GM12864 (cell line): ENCODE measurements at regions not wholly inside any gene's neighbourhood (a gene's known extent, or its start where the extent isn't known, plus 50 kb on each side); places are given as distances from the start of the nearest gene placed in this dataset.

Experiments
- DNase-seq: peaks from one replicate; pipeline ENCODE4 v3.0.0-alpha.2; 2011; ENCODE audit warnings: low read depth
- H3K4me3 ChIP-seq: 2 replicates; pipeline ENCODE4 v1.5.1; 2011; ENCODE audit warnings: mild to moderate bottlenecking, low read depth, low read length, control low read depth
- TF ChIP-seq, protein P1 (sequence below): IDR thresholded peaks from 2 replicates; pipeline ENCODE4 v1.5.1; 2011; ENCODE audit warnings: low read depth, mild to moderate bottlenecking, moderate library complexity, low read length, control low read depth, inconsistent platforms; ENCODE audit errors: missing control alignments

DNA sequence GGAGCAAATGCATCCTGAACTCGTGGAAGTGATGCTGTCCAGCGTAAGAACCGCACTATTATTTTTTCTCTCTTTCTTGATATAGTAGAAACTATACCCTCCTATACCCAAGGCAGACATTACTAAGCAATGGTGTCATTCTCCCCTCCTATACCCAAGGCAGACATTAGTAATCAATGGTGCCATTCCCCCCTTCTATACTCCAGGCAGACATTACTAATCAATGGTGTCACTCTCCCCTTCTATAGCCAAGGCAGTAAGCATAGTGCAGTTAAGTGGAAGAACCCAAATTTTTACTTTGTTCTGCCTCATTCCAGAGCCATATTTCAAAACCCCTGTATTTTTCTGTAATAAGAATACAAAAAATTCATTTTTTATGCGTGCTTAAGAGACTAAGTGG lies 506.2 kb upstream of the EEF2KMT start:
- no peak for DNase-seq
- TF ChIP-seq, protein P1, sequence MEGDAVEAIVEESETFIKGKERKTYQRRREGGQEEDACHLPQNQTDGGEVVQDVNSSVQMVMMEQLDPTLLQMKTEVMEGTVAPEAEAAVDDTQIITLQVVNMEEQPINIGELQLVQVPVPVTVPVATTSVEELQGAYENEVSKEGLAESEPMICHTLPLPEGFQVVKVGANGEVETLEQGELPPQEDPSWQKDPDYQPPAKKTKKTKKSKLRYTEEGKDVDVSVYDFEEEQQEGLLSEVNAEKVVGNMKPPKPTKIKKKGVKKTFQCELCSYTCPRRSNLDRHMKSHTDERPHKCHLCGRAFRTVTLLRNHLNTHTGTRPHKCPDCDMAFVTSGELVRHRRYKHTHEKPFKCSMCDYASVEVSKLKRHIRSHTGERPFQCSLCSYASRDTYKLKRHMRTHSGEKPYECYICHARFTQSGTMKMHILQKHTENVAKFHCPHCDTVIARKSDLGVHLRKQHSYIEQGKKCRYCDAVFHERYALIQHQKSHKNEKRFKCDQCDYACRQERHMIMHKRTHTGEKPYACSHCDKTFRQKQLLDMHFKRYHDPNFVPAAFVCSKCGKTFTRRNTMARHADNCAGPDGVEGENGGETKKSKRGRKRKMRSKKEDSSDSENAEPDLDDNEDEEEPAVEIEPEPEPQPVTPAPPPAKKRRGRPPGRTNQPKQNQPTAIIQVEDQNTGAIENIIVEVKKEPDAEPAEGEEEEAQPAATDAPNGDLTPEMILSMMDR: no peak
- H3K4me3 ChIP-seq: no peak overlapping the region

DNA sequence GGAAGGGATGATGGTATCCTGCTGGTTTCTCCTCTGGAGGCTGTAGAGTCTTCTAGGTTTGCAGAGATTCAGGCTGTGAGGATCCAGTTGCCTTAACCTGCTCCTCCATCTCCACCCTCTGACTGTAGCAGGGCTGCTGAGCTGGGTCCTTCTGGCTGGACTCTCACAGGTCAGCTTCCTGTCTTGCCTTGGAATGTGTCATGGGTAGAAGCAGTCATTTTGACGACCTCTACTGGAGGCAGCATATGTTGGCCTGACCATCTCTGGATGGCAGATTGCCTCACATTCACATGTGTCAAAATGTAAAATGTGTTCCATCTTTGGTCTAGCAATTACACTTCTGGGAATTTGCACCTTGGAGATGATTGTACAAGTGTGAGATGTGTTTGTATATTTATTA lies 504.4 kb upstream of the EEF2KMT start:
- TF ChIP-seq, protein P1: no peak
- no peak overlapping the region for H3K4me3 ChIP-seq
- DNase-seq: no peak

DNA sequence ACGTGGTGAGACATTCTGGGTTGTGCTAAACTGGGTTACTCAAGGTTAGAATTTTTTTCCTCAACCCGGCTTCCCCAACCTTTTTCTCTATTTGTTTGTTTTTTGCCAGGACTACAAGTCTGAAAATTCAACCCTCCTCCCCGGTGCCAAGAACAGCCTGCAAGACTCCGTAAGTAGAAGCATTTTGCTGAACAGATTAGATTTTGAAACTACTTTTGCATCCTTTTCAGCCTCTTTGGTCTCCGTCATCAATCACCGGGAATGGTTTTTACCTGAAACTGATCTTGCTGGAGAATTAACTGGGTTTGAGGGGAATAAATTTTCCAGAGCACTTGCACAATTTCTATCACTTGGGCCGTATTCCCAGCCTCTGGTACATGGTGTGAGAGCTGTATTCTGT lies 501.2 kb upstream of the EEF2KMT start:
- no peak for DNase-seq
- no peak overlapping the region for H3K4me3 ChIP-seq
- TF ChIP-seq, protein P1: no peak

DNA sequence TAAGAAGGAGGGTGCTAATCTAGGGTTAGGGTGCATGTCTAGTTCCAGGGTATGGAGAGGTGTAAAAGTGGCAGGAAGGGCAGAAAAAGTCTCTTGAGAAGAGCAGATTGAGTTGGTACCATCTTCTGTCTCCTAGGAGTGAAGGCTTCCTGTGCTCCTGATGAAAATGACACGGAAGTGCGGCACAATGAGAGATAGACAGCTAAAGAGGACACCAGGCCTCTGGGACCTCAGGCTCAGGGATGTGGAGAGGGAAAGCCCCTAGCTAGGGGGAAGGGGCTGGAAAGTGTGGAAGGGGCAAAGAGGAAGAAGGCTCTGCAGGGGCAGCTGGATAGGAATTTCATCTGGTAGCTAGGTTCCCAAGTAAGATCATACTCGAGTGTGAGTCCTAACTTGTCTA lies 498.3 kb upstream of the EEF2KMT start:
- no peak overlapping the region for H3K4me3 ChIP-seq
- TF ChIP-seq, protein P1: no peak
- no peak for DNase-seq

DNA sequence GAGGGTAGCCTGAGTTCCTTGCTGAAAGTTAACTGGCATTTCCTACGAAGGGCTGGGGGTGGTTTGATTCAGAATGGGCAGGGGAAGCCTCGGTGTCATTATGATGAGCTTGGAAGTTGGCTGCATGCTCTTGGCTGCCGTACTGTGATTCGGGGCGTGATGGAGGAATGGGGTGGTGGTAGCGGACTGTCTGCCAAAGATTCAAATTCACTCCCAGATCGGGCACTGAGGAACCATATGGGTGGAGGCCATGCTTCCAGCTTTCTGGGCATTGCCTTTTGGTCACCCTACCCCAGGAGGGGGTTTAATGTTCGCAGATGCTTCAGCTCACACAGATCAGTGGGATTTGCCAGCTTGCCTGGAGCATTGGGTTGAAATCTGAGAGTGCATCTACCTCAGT lies 492.8 kb upstream of the EEF2KMT start:
- TF ChIP-seq, protein P1: no peak
- no peak for DNase-seq
- no peak overlapping the region for H3K4me3 ChIP-seq

DNA sequence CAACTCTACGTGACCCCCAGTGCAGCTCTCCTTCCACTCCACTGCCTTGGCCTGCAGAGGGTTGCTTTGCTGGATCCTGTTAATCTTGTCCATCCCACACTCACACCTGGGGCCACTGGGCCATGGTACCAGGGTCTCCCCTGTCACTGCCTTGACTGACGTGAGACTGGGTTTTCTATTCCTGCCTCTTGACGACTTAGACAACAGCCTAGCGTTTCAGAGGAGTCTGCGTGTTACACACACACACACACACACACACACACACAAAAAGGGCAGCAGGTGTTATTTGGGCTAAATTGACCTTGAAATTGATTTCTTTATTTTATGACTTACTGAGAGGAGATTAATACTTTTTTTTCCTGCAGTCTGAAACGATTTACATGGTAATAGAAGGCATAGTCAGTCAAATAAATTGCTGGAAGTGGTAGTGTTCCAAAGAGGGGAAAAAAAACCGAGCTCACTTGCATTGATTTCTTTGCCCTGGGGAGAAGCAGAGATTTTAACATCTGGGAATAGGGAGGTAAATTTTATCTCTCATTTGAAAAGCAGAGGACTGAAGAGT lies 492.3 kb upstream of the EEF2KMT start:
- H3K4me3 ChIP-seq: no peak overlapping the region
- TF ChIP-seq, protein P1: no peak
- no peak for DNase-seq

DNA sequence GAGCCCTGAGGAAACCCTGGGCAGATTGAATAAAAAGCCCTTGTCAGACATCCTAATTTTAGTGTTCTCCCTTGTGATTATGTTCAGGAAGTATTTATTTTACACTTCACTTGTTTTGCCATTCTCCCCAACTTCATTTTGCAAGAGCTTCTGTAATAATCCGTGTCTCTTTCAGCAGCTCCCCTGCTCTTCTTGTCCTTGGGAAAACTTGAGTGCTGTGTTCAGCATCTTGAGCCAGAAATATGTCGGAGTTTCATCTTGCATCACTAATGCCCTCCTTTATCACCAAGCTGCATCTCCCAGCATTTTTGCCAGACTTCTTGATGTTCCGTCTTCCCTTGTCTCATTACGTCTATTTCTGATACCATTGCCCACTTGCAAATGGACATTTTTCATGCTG lies 486.5 kb upstream of the EEF2KMT start:
- TF ChIP-seq, protein P1: no peak
- no peak for DNase-seq
- H3K4me3 ChIP-seq: no peak overlapping the region
